SU-DHL-6 (cell line): ENCODE measurements at regions not wholly inside any gene's neighbourhood (a gene's known extent, or its start where the extent isn't known, plus 50 kb on each side); places are given as distances from the start of the nearest gene placed in this dataset.

Experiments
- H2AFZ ChIP-seq: fragments of 200-600 bp; sonication (generic); 2 replicates; pipeline ENCODE4 v1.6.1; 2014; ENCODE audit warnings: low read depth, mild to moderate bottlenecking, moderate library complexity, mixed read lengths, antibody characterized with exemption, low read length; ENCODE audit not compliant: severe bottlenecking
- H3F3A ChIP-seq: fragments of 200-600 bp; shearing (Covaris generic); 2 replicates; pipeline ENCODE4 v1.6.0; 2016; ENCODE audit warnings: antibody characterized with exemption, mild to moderate bottlenecking; ENCODE audit not compliant: insufficient read depth
- H3K27ac ChIP-seq: fragments of 200-600 bp; sonication (generic); 2 replicates; pipeline ENCODE4 v1.5.1; 2016; ENCODE audit warnings: low read depth, mild to moderate bottlenecking, low read length, moderate library complexity, mixed read lengths
- H3K27me3 ChIP-seq: fragments of 200-600 bp; sonication (generic), shearing (Covaris generic); 2 replicates; pipeline ENCODE4 v1.6.0; 2014; ENCODE audit warnings: mild to moderate bottlenecking, low read length
- H3K36me3 ChIP-seq: fragments of 200-600 bp; sonication (generic); 2 replicates; pipeline ENCODE4 v1.6.1; 2014; ENCODE audit warnings: mild to moderate bottlenecking, low read length, mixed read lengths
- H3K4me2 ChIP-seq: fragments of 300-600, 200-600 bp; shearing (Covaris generic), sonication (generic); 2 replicates; pipeline ENCODE4 v1.6.0; 2014; ENCODE audit warnings: low read length, low read depth, mild to moderate bottlenecking; ENCODE audit not compliant: poor library complexity, severe bottlenecking
- H3K4me3 ChIP-seq: fragments of 200-600 bp; sonication (generic); 2 replicates; pipeline ENCODE4 v1.5.1; 2014; ENCODE audit warnings: antibody characterized with exemption, low read length, mild to moderate bottlenecking, mixed read lengths; ENCODE audit not compliant: insufficient read depth, poor library complexity, severe bottlenecking
- H3K79me2 ChIP-seq: fragments of 200-600 bp; sonication (generic); 2 replicates; pipeline ENCODE4 v1.6.1; 2014; ENCODE audit warnings: mild to moderate bottlenecking, low read length, moderate library complexity; ENCODE audit not compliant: insufficient read depth
- H3K9ac ChIP-seq: fragments of 200-600 bp; sonication (generic); 2 replicates; pipeline ENCODE4 v1.7.0; 2014; ENCODE audit warnings: mild to moderate bottlenecking, low read length
- H3K9me2 ChIP-seq: fragments of 200-600 bp; sonication (generic); replicated peaks from 2 replicates; pipeline ENCODE4 v1.6.1; 2014; ENCODE audit warnings: low read length; ENCODE audit not compliant: insufficient read depth
- H3K9me3 ChIP-seq: fragments of 200-600 bp; sonication (generic); 2 replicates; pipeline ENCODE4 v1.6.1; 2014; ENCODE audit warnings: low read length, mixed read lengths; ENCODE audit not compliant: insufficient read depth
- H4K20me1 ChIP-seq: fragments of 200-600 bp; sonication (generic); 2 replicates; pipeline ENCODE4 v1.6.1; 2014; ENCODE audit warnings: low read depth, mild to moderate bottlenecking, antibody characterized with exemption, low read length, moderate library complexity, mixed read lengths
- CTCF ChIP-seq: fragments of 200-600 bp; sonication (generic); IDR thresholded peaks from one replicate; pipeline ENCODE4 v1.5.1; 2017; ENCODE audit warnings: antibody characterized with exemption, mild to moderate bottlenecking, low read length, moderate library complexity; ENCODE audit not compliant: insufficient read depth, poor library complexity, severe bottlenecking
- EZH2phosphoT487 ChIP-seq: fragments of 200-600 bp; sonication (generic), shearing (Covaris generic); conservative IDR thresholded peaks from 2 replicates; pipeline ENCODE4 v1.6.1; 2018; ENCODE audit warnings: mild to moderate bottlenecking, antibody characterized with exemption, low read length, moderate library complexity, mixed read lengths

- Histone ChIP-seq H3K4me3 (no peak overlapping the region), H2AFZ (no peak overlapping the region), H3K4me2 (no peak overlapping the region), H3K27me3 (no peaks in the 10 kb centered on the region), H3K36me3 (no peaks in the 10 kb centered on the region), H4K20me1 (no peaks in the 10 kb centered on the region), H3K27ac (no peak overlapping the region), H3K9ac (no peak overlapping the region), H3K9me3 (no peaks in the 10 kb centered on the region), H3K9me2 (no peaks in the 10 kb centered on the region), H3K79me2 (no peaks in the 10 kb centered on the region), H3F3A (no peaks in the 10 kb centered on the region)
- TF ChIP-seq EZH2phosphoT487 = no peak
- no peak for TF ChIP-seq CTCF
These were observed 500.8 kb downstream of the SLITRK6 start for GRCh38 chr13:85298387-85298924.

GRCh38 chr13:85288698-85289097 is 510.5 kb downstream of the SLITRK6 start:
- Histone ChIP-seq H3K36me3 (no peaks in the 10 kb centered on the region), H3K4me3 (no peak overlapping the region), H3K27me3 (no peaks in the 10 kb centered on the region), H3K4me2 (no peak overlapping the region), H3F3A (no peaks in the 10 kb centered on the region), H3K79me2 (no peaks in the 10 kb centered on the region), H3K27ac (no peak overlapping the region), H3K9me3 (no peaks in the 10 kb centered on the region; the same call in 1 of the 2 replicates), H4K20me1 (no peaks in the 10 kb centered on the region), H3K9me2 (no peaks in the 10 kb centered on the region), H2AFZ (no peak overlapping the region), H3K9ac (no peak overlapping the region)
- TF ChIP-seq CTCF (no peak), EZH2phosphoT487 (no peak)

- no peak overlapping the region for H3K27ac ChIP-seq
- no peak overlapping the region for H3K4me3 ChIP-seq
- no peak overlapping the region for H3K9ac ChIP-seq
- H3K9me3 ChIP-seq = no peaks in the 10 kb centered on the region; the same call in 1 of the 2 replicates
- no peaks in the 10 kb centered on the region for H3K79me2 ChIP-seq
- H4K20me1 ChIP-seq = no peaks in the 10 kb centered on the region
- H3K9me2 ChIP-seq = no peaks in the 10 kb centered on the region
- H3K36me3 ChIP-seq = no peaks in the 10 kb centered on the region
- H3K4me2 ChIP-seq = no peak overlapping the region
- no peak overlapping the region for H2AFZ ChIP-seq
- no peaks in the 10 kb centered on the region for H3K27me3 ChIP-seq
- H3F3A ChIP-seq = no peaks in the 10 kb centered on the region
- TF ChIP-seq CTCF (no peak), EZH2phosphoT487 (no peak)
These were observed 511.7 kb downstream of the SLITRK6 start for GRCh38 chr13:85287528-85287927.
